ENCODE measurements at regions not wholly inside any gene's neighbourhood (a gene's known extent, or its start where the extent isn't known, plus 50 kb on each side); places are given as distances from the start of the nearest gene placed in this dataset.
A peak's percentile ranks its signal among the peaks of the same experiment; 100 is the strongest.

DNA sequence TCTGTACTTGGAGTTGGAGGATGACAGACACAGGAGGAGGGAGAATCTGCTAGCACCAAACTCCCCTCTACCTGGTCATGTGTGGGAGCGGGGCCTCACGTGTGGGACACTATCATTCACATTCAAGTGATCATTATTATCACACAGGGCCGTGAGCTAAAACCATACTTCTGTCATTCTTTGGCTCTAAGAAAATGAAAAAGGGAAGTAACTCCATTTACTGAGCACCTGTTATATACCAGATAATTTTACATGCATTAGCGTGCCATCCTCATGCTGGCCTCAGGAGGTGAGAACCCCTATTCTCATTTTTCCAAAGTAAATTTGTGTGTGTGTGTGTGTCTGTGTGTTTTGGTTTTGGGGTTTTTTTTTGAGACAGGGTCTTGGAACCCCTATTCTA, 150.1 kb downstream of the GLI2 start:
- Mint-ChIP-seq H3K4me3 (peak overlapping the region in 1 of 3 experiments; percentile 33), H3K27me3 (ENCODE audit: low read depth) (peaks cover 23% of the 10 kb centered on the region), H3K9me3 (no peaks in the 10 kb centered on the region), H3K27ac (peak overlapping the region; percentile 65 to 89 (median 76)), H3K36me3 (ENCODE audit: low read depth) (peaks cover under 1% of the 10 kb centered on the region), H3K4me1 (peaks cover 80% of the 10 kb centered on the region)
- TF ChIP-seq, protein P1, sequence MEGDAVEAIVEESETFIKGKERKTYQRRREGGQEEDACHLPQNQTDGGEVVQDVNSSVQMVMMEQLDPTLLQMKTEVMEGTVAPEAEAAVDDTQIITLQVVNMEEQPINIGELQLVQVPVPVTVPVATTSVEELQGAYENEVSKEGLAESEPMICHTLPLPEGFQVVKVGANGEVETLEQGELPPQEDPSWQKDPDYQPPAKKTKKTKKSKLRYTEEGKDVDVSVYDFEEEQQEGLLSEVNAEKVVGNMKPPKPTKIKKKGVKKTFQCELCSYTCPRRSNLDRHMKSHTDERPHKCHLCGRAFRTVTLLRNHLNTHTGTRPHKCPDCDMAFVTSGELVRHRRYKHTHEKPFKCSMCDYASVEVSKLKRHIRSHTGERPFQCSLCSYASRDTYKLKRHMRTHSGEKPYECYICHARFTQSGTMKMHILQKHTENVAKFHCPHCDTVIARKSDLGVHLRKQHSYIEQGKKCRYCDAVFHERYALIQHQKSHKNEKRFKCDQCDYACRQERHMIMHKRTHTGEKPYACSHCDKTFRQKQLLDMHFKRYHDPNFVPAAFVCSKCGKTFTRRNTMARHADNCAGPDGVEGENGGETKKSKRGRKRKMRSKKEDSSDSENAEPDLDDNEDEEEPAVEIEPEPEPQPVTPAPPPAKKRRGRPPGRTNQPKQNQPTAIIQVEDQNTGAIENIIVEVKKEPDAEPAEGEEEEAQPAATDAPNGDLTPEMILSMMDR (IDR thresholded peaks at IDR 0.05; ENCODE audit: unreplicated experiment in 3 of 3) = no peak

- Mint-ChIP-seq H3K9me3 (no peaks in the 10 kb centered on the region), H3K4me3 (peak overlapping the region in 2 of 3 experiments; percentile 13 to 39), H3K36me3 (ENCODE audit: low read depth) (peaks cover 8% of the 10 kb centered on the region), H3K27ac (peak overlapping the region; percentile 65 to 89 (median 76)), H3K4me1 (peaks cover 88% of the 10 kb centered on the region), H3K27me3 (ENCODE audit: low read depth) (peaks cover 31% of the 10 kb centered on the region)
- TF ChIP-seq, protein P1 (IDR thresholded peaks at IDR 0.05; ENCODE audit: unreplicated experiment in 3 of 3) = no peak
These were observed 151.1 kb downstream of the GLI2 start for GRCh38 chr2:120886534-120887319.

DNA sequence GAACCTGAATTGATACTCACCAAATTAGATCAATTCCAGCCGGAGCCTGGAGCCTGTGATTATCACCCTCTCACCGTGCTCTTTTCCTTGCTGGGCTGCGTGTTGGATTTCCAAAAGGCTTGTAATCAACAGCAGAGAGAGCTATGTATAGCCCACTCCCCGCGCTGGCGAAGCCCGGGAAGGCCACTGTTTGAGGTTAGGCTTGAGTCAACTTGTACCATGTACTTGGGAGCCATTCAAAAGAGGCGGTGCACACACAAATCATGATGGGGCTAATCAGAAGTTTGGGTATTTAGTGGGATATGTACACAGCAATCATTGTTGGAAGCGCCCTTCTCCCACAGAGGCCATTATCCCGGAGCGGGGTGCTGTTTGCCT, 151.6 kb downstream of the GLI2 start:
- H3K36me3 Mint-ChIP-seq (ENCODE audit: low read depth) = peaks cover 8% of the 10 kb centered on the region
- TF ChIP-seq, protein P1 (IDR thresholded peaks at IDR 0.05; ENCODE audit: unreplicated experiment in 3 of 3) = no peak
- H3K4me3 Mint-ChIP-seq = peak overlapping the region in 2 of 3 experiments; percentile 13 to 39
- H3K9me3 Mint-ChIP-seq = no peaks in the 10 kb centered on the region
- H3K27ac Mint-ChIP-seq = peak overlapping the region; percentile 65 to 89 (median 76)
- peaks cover 84% of the 10 kb centered on the region for H3K4me1 Mint-ChIP-seq
- H3K27me3 Mint-ChIP-seq (ENCODE audit: low read depth) = peaks cover 26% of the 10 kb centered on the region

GRCh38 chr2:120887741-120888231, 152.1 kb downstream of the GLI2 start:
- Mint-ChIP-seq H3K27me3 (ENCODE audit: low read depth) (peaks cover 24% of the 10 kb centered on the region), H3K4me3 (no peak overlapping the region), H3K9me3 (no peaks in the 10 kb centered on the region), H3K4me1 (peaks cover 84% of the 10 kb centered on the region), H3K36me3 (ENCODE audit: low read depth) (peaks cover 8% of the 10 kb centered on the region), H3K27ac (peak overlapping the region; percentile 65 to 89 (median 76))
- TF ChIP-seq, protein P1 (IDR thresholded peaks at IDR 0.05; ENCODE audit: unreplicated experiment in 3 of 3) = no peak

DNA sequence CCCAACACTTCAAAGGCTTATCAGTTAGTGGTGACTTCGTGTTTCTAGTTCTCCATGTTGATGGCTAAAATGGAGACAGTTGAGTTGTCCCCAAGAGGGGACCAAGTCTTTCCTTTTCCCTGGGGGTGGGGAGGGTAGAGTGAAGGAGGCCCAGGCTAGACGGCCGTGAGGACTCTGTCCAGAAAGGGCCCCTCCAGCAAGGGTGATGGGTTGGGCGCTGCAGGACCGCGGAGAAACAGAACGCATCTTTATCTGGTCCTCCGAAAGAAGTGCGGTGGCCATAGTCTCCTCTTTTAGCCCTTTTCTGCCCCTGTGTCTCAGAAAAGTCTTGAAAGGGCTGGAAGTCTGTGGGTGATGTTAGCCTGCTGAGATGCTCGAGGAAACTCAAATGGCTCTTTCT, 153.2 kb downstream of the GLI2 start:
- Mint-ChIP-seq H3K4me3 (no peak overlapping the region), H3K27ac (peak overlapping the region in 2 of 3 experiments; percentile 15 to 21), H3K4me1 (peaks cover 86% of the 10 kb centered on the region), H3K36me3 (ENCODE audit: low read depth) (peaks cover 8% of the 10 kb centered on the region), H3K27me3 (ENCODE audit: low read depth) (peaks cover 25% of the 10 kb centered on the region), H3K9me3 (no peaks in the 10 kb centered on the region)
- TF ChIP-seq, protein P1 (IDR thresholded peaks at IDR 0.05; ENCODE audit: unreplicated experiment in 3 of 3) = no peak

Data from nephron (organoid).